Right lobe of liver (tissue), 4 donors: ENCODE measurements at regions not wholly inside any gene's neighbourhood (a gene's known extent, or its start where the extent isn't known, plus 50 kb on each side); places are given as distances from the start of the nearest gene placed in this dataset.

Experiments
- POLR2A ChIP-seq: fragments of 450-650 bp; IDR thresholded peaks from one replicate; pipeline ENCODE4 v1.6.1; 2017; ENCODE audit warnings: antibody characterized with exemption, mild to moderate bottlenecking
- TF ChIP-seq, protein P1 (sequence below), 4 donors: fragments of 200-600 bp in 3 of 4; fragments of 450-650 bp in 1 of 4; IDR thresholded peaks; one replicate each; pipeline versions ENCODE4 v1.5.1 to v1.8.0; 2016 to 2022; ENCODE audit warnings: antibody characterized with exemption in 4 of 4, mild to moderate bottlenecking in 2 of 4
- donor health status: DM: no; HTN: no; CAD: no.
- donor health status: DM: no; HTN: no; CAD: no.
- donor health status: DM: no; HTN: yes; CAD: no.

DNA sequence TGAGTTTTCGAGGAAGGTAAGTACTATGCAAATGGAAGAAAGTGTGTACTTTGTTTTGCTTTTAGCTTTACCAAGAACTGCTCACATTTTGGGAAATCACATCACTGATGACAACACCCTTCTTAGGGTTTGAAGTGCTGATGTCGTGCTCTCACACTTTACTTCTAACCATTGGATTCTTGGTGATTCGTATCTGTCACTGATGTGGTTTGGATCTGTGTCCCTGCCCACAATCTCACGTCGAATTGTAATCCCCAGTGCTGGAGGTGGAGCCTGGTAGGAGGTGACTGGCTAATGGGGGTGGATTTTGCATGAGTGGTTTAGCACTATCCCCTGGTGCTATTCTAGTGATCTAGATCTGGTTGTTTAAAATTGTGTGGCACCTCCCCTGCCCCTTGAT is 75.4 kb upstream of the RGMA start:
- TF ChIP-seq, protein P1, sequence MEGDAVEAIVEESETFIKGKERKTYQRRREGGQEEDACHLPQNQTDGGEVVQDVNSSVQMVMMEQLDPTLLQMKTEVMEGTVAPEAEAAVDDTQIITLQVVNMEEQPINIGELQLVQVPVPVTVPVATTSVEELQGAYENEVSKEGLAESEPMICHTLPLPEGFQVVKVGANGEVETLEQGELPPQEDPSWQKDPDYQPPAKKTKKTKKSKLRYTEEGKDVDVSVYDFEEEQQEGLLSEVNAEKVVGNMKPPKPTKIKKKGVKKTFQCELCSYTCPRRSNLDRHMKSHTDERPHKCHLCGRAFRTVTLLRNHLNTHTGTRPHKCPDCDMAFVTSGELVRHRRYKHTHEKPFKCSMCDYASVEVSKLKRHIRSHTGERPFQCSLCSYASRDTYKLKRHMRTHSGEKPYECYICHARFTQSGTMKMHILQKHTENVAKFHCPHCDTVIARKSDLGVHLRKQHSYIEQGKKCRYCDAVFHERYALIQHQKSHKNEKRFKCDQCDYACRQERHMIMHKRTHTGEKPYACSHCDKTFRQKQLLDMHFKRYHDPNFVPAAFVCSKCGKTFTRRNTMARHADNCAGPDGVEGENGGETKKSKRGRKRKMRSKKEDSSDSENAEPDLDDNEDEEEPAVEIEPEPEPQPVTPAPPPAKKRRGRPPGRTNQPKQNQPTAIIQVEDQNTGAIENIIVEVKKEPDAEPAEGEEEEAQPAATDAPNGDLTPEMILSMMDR (IDR thresholded peaks at IDR 0.05): no peak
- no peak for TF ChIP-seq POLR2A
